ENCODE measurements at regions not wholly inside any gene's neighbourhood (a gene's known extent, or its start where the extent isn't known, plus 50 kb on each side); places are given as distances from the start of the nearest gene placed in this dataset.

DNA sequence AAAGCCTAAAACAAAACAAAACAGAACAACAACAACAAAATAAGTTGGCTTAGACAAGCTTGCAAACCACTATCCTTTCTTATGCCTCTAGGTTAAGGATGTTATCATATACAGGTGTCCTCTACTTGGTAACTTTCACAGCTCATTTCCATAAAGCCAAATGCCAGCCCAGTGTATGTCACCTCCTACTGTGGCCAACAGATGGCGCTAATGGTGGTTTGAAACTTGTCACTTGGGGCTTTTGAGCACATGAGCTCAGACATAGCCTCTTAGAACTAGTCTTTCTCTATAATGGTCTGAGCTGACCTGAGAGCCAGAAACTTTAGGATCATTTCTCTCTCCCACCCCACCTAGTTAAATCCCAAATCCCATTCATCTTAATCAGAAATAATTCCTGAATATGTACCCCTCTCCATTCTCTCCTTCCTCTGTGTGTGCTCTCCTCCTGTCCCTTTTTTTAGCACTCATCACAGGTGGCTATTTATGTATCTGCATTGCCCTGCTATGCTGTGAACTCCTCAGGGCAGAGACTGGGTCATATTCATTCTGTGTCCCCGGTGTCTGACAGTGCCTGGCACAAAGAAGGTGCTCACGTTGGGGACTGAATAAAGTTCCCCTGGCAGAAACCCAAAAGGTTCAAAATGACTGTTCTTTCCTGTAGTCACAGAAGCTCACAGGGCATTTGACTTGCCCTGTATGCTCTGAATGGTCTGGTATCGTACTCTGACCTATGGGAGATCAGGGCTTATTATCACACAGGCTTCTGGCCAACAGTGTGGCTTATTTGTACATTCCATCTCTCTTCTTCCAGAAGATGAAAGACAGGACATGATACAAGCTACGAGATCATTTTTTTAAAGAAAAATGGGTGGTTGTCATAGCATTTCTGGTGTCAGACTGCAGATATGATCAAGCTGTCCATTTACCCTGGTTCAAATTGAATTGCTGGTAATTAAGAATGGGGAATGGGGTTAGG lies 319.3 kb upstream of the AZI2 start:
- no peak overlapping the region for H3K4me3 ChIP-seq (replicated peaks in 1 of 2; ENCODE audit: low read depth in 2 of 2, low read length in 2 of 2)
- TF ChIP-seq, protein P1, sequence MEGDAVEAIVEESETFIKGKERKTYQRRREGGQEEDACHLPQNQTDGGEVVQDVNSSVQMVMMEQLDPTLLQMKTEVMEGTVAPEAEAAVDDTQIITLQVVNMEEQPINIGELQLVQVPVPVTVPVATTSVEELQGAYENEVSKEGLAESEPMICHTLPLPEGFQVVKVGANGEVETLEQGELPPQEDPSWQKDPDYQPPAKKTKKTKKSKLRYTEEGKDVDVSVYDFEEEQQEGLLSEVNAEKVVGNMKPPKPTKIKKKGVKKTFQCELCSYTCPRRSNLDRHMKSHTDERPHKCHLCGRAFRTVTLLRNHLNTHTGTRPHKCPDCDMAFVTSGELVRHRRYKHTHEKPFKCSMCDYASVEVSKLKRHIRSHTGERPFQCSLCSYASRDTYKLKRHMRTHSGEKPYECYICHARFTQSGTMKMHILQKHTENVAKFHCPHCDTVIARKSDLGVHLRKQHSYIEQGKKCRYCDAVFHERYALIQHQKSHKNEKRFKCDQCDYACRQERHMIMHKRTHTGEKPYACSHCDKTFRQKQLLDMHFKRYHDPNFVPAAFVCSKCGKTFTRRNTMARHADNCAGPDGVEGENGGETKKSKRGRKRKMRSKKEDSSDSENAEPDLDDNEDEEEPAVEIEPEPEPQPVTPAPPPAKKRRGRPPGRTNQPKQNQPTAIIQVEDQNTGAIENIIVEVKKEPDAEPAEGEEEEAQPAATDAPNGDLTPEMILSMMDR (IDR thresholded peaks at IDR 0.05; ENCODE audit: low read depth, low read length): peak; percentile 85
- peak; percentile 74 to 79 for DNase-seq (ENCODE audit: low read depth in 2 of 2)

DNA sequence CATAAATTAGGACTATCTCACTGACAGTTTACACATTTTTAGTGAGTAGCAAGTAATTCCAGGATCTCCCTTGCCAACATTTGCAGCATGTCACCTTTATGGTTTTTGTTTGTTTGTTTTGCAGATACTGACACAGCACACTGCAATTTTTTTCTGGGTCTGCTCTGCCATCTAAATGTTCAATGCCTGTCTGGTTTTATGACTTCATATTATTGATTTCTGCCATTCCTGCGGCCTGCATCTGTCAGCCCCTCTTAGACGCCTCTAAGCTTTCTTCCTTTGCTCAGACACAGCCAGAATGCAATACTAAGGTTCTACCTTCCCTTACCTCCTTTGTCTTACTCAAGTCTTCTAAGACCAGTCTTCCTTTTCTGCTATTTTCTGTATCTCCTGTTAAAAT lies 321.2 kb upstream of the AZI2 start:
- TF ChIP-seq, protein P1 (IDR thresholded peaks at IDR 0.05; ENCODE audit: low read depth, low read length): no peak
- H3K4me3 ChIP-seq (replicated peaks in 1 of 2; ENCODE audit: low read depth in 2 of 2, low read length in 2 of 2): no peak overlapping the region
- DNase-seq (ENCODE audit: low read depth in 2 of 2): no peak

DNA sequence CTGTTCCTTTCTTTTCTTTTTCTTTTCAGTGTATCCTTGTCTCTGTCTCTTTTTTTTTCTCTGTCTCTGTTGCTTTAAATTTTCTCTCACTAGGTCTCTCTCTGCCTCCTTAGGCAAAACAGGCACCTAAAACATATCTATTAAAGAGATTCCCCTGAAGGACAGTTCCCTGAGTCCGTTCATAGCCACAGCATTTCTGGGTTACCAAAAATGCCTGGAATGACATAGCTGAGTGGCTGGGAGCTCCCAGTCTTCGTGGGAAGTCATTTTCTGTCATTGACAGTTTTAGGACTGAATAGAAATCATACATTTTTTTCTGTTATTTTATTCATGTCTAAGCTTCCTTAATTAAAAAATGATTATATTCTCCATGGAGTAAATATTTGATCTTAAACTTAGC lies 323.8 kb upstream of the AZI2 start:
- no peak overlapping the region for H3K4me3 ChIP-seq (replicated peaks in 1 of 2; ENCODE audit: low read depth in 2 of 2, low read length in 2 of 2)
- no peak for DNase-seq (ENCODE audit: low read depth in 2 of 2)
- TF ChIP-seq, protein P1 (IDR thresholded peaks at IDR 0.05; ENCODE audit: low read depth, low read length): no peak

DNA sequence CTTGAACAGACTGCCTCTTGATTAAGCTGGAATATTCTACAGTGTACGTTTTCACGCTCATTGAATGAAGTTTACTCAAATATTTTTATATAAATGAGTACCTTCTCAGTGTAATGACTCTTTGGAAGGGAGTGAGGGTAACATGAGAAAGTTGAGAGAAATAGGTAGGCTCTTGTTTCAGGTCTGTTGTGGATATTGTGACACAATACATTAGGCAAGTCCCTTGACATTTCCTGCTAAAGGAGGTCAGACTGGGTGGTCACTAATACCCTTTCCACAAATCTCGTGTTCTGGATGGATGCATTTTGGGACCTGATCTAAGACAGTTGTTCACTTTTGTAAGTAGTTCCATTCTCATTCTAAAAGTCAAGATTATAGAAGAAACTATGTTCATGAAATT lies 324.8 kb upstream of the AZI2 start:
- TF ChIP-seq, protein P1 (IDR thresholded peaks at IDR 0.05; ENCODE audit: low read depth, low read length): no peak
- no peak for DNase-seq (ENCODE audit: low read depth in 2 of 2)
- no peak overlapping the region for H3K4me3 ChIP-seq (replicated peaks in 1 of 2; ENCODE audit: low read depth in 2 of 2, low read length in 2 of 2)

DNA sequence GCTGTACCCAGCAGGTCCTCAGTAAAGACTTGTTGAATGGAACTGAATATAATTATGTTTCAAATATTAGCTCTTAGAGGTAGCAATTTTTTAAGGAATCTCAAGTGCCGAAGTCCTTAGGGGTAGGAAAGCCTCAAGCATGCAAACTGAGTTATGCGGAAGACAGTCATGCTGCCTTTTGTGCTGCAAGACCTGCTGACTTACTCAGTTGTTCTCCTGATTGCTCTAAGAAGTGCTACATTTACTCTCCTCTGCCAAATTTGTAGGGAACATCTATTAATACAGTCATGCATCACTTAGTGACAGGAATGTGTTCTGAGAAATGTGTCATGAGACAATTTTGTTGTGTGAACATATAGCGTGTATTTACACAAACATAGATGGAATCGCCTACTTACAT lies 325.6 kb upstream of the AZI2 start:
- no peak for DNase-seq (ENCODE audit: low read depth in 2 of 2)
- TF ChIP-seq, protein P1 (IDR thresholded peaks at IDR 0.05; ENCODE audit: low read depth, low read length): no peak
- no peak overlapping the region for H3K4me3 ChIP-seq (replicated peaks in 1 of 2; ENCODE audit: low read depth in 2 of 2, low read length in 2 of 2)

DNA sequence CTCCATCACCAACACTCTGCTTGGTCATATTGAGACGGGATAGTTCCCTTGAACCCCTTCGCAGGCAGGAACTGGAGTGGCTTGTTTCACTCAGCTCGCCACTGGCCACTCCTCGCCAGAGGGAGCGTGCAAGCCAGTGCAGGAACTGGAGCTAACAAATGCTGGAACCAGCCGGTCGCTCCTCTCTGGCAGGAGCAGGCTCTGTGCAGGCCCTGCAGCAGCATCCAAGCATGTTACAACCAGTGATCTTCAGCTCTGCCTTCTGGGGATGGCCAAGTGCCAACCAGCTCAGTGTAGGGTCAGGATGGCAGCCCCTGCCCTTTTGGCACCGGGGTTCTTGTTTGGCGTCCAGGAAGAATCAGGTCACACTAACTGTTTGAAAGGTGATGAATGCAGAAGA lies 329.0 kb upstream of the AZI2 start:
- H3K4me3 ChIP-seq (replicated peaks in 1 of 2; ENCODE audit: low read depth in 2 of 2, low read length in 2 of 2): no peak overlapping the region

More for the DNA sequence above, 329.0 kb upstream of the AZI2 start:
- TF ChIP-seq, protein P1 (IDR thresholded peaks at IDR 0.05; ENCODE audit: low read depth, low read length): no peak
- DNase-seq (ENCODE audit: low read depth in 2 of 2): no peak

Measured in cardiac fibroblast (primary cell).